PFSK-1 (cell line): ENCODE measurements at regions not wholly inside any gene's neighbourhood (a gene's known extent, or its start where the extent isn't known, plus 50 kb on each side); places are given as distances from the start of the nearest gene placed in this dataset.

ENCODE experiments used
- FOXP2 ChIP-seq: optimal IDR thresholded peaks from 2 replicates; pipeline ENCODE3; 2011; ENCODE audit warnings: borderline replicate concordance, control low read depth, inconsistent platforms; ENCODE audit not compliant: insufficient read depth; ENCODE audit errors: extremely low read length, extremely low read depth
- POLR2AphosphoS5 ChIP-seq: IDR thresholded peaks from 2 replicates; pipeline ENCODE4 v1.6.1; 2012; ENCODE audit warnings: low read depth, mild to moderate bottlenecking, control low read depth, low read length, moderate library complexity
- SIN3A ChIP-seq: IDR thresholded peaks from 2 replicates; pipeline ENCODE4 v1.6.1; 2012; ENCODE audit warnings: mild to moderate bottlenecking, low read length, moderate library complexity, borderline replicate concordance; ENCODE audit not compliant: insufficient read depth
- TAF1 ChIP-seq: IDR thresholded peaks from 2 replicates; pipeline ENCODE4 v1.6.1; 2012; ENCODE audit warnings: low read length, control low read depth, borderline replicate concordance; ENCODE audit not compliant: insufficient read depth
- TF ChIP-seq, protein P1 (sequence below), 2 experiments: IDR thresholded peaks; 2 replicates each; pipeline versions ENCODE4 v1.6.1 to v1.8.0; 2011 to 2012; ENCODE audit warnings: low read depth in 2 of 2, low read length in 2 of 2, control low read depth in 1 of 2, inconsistent platforms in 1 of 2, mild to moderate bottlenecking in 1 of 2, moderate library complexity in 1 of 2; ENCODE audit not compliant: insufficient read depth in 1 of 2

DNA sequence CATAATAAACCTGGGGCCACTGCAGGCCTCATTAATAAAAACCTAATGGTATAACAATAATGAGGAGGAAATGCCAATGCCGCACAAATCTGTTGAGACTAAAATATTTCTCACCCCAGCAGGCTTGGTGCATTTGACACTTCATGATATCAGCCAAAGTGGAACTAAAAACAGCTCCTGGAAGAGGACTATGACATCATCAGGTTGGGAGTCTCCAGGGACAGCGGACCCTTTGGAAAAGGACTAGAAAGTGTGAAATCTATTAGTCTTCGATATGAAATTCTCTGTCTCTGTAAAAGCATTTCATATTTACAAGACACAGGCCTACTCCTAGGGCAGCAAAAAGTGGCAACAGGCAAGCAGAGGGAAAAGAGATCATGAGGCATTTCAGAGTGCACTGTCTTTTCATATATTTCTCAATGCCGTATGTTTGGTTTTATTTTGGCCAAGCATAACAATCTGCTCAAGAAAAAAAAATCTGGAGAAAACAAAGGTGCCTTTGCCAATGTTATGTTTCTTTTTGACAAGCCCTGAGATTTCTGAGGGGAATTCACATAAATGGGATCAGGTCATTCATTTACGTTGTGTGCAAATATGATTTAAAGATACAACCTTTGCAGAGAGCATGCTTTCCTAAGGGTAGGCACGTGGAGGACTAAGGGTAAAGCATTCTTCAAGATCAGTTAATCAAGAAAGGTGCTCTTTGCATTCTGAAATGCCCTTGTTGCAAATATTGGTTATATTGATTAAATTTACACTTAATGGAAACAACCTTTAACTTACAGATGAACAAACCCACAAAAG, 580.9 kb upstream of the TMEFF2 start:
- TF ChIP-seq SIN3A (no peak), FOXP2 (no peak), POLR2AphosphoS5 (no peak), TAF1 (no peak)
- TF ChIP-seq, protein P1, sequence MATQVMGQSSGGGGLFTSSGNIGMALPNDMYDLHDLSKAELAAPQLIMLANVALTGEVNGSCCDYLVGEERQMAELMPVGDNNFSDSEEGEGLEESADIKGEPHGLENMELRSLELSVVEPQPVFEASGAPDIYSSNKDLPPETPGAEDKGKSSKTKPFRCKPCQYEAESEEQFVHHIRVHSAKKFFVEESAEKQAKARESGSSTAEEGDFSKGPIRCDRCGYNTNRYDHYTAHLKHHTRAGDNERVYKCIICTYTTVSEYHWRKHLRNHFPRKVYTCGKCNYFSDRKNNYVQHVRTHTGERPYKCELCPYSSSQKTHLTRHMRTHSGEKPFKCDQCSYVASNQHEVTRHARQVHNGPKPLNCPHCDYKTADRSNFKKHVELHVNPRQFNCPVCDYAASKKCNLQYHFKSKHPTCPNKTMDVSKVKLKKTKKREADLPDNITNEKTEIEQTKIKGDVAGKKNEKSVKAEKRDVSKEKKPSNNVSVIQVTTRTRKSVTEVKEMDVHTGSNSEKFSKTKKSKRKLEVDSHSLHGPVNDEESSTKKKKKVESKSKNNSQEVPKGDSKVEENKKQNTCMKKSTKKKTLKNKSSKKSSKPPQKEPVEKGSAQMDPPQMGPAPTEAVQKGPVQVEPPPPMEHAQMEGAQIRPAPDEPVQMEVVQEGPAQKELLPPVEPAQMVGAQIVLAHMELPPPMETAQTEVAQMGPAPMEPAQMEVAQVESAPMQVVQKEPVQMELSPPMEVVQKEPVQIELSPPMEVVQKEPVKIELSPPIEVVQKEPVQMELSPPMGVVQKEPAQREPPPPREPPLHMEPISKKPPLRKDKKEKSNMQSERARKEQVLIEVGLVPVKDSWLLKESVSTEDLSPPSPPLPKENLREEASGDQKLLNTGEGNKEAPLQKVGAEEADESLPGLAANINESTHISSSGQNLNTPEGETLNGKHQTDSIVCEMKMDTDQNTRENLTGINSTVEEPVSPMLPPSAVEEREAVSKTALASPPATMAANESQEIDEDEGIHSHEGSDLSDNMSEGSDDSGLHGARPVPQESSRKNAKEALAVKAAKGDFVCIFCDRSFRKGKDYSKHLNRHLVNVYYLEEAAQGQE (IDR thresholded peaks at IDR 0.05; ENCODE audit: insufficient read depth in 1 of 2, low read depth in 2 of 2, low read length in 2 of 2) = no peak

DNA sequence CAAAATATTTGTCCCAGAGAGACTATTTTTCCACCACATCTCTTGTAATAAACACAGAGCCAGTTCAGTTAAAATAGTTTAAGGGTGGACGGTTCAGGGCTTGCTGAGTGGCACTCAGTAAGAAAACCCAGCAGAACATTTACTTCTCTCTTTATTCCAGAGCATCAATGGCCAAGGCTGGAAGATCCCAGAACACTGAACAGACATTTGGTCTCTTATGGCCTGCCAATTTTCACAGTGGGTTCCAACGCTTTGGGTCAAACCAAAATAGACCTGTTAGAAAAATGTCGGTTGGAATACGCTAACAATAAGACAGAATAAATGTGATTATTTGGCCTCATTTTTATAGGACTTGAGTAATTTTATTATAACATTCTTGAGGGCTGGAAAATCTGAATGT, 580.3 kb upstream of the TMEFF2 start:
- TF ChIP-seq, protein P1 (IDR thresholded peaks at IDR 0.05; ENCODE audit: insufficient read depth in 1 of 2, low read depth in 2 of 2, low read length in 2 of 2) = no peak
- TF ChIP-seq TAF1 (no peak), SIN3A (no peak), FOXP2 (no peak), POLR2AphosphoS5 (no peak)

DNA sequence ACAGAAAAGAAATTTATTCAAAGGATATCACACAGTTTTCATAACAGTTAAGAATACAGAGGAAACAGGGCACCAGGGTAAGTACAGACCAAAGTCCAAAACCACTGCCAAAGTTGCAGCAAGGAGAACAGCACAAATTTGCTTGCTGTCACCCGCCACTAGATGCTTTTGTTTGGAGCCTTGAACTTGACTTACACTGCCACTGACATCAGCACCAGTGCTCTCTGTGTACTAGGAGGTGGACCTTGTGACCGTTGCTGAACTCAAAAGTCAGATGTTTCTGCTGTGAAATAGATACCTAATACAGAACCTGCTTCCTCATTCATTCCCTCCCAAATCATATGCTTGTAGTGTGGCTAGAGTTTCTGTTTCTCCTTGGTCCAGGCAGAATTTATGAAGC, 578.3 kb upstream of the TMEFF2 start:
- TF ChIP-seq FOXP2 (no peak), TAF1 (no peak), POLR2AphosphoS5 (no peak), SIN3A (no peak)
- TF ChIP-seq, protein P1 (IDR thresholded peaks at IDR 0.05; ENCODE audit: insufficient read depth in 1 of 2, low read depth in 2 of 2, low read length in 2 of 2) = no peak

DNA sequence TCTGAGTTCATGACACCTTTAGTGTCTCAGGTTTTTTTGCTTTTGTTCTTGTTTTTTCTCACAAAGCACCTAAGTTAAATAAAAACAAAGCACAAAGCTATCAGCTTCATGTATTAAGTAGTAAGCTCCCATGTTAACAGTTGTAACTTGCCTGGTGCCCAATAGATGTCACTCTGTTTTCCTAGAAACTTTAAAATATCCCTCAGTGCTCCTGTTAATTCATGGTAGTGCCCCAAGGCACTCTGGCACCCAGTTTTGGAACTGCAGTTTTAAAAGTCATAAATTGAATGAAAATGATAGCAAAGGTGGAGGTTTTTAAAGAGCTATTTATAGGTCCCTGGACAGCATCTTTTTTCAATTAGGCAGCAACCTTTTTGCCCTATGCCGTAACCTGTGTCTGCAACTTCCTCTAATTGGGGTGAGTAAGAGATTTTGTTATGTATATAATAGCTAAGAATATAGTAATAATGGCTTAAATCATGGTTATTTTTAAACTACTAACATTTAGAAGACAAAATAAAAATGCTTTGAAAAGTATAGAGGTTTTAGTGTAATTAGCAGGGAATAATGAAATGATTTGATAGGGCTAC, 555.0 kb upstream of the TMEFF2 start:
- TF ChIP-seq SIN3A (no peak), FOXP2 (no peak), TAF1 (no peak), POLR2AphosphoS5 (no peak)
- TF ChIP-seq, protein P1 (IDR thresholded peaks at IDR 0.05; ENCODE audit: insufficient read depth in 1 of 2, low read depth in 2 of 2, low read length in 2 of 2) = no peak
